Coronary artery (tissue), 2 donors: ENCODE measurements at regions not wholly inside any gene's neighbourhood (a gene's known extent, or its start where the extent isn't known, plus 50 kb on each side); places are given as distances from the start of the nearest gene placed in this dataset.
"Not testable (repeated sequence)": the region's sequence is repeated elsewhere in the genome, so short reads cannot be mapped to it uniquely, and the experiment has no call there.

ENCODE experiments used
- DNase-seq: peaks from one replicate; pipeline ENCODE4 v3.0.0-alpha.2; 2017; ENCODE audit warnings: low spot score
- H3K27ac ChIP-seq, 2 donors: fragments of 200-600 bp; sonication (generic); one replicate each; pipeline ENCODE4 v1.5.1; 2016 to 2019
- H3K4me3 ChIP-seq: fragments of 200-600 bp; sonication (generic); 2 replicates; pipeline ENCODE4 v1.5.1; 2016; ENCODE audit warnings: mild to moderate bottlenecking, moderate library complexity
- TF ChIP-seq, protein P1 (sequence below): fragments of 200-600 bp; sonication (generic); IDR thresholded peaks from one replicate; pipeline ENCODE4 v1.5.1; 2019; ENCODE audit warnings: antibody characterized with exemption

GRCh38 chr9:21533597-21533996, 51.5 kb upstream of the IFNE start:
- H3K4me3 ChIP-seq: no peak overlapping the region
- no peak for DNase-seq
- H3K27ac ChIP-seq: no peak overlapping the region
- TF ChIP-seq, protein P1, sequence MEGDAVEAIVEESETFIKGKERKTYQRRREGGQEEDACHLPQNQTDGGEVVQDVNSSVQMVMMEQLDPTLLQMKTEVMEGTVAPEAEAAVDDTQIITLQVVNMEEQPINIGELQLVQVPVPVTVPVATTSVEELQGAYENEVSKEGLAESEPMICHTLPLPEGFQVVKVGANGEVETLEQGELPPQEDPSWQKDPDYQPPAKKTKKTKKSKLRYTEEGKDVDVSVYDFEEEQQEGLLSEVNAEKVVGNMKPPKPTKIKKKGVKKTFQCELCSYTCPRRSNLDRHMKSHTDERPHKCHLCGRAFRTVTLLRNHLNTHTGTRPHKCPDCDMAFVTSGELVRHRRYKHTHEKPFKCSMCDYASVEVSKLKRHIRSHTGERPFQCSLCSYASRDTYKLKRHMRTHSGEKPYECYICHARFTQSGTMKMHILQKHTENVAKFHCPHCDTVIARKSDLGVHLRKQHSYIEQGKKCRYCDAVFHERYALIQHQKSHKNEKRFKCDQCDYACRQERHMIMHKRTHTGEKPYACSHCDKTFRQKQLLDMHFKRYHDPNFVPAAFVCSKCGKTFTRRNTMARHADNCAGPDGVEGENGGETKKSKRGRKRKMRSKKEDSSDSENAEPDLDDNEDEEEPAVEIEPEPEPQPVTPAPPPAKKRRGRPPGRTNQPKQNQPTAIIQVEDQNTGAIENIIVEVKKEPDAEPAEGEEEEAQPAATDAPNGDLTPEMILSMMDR: no peak

DNA sequence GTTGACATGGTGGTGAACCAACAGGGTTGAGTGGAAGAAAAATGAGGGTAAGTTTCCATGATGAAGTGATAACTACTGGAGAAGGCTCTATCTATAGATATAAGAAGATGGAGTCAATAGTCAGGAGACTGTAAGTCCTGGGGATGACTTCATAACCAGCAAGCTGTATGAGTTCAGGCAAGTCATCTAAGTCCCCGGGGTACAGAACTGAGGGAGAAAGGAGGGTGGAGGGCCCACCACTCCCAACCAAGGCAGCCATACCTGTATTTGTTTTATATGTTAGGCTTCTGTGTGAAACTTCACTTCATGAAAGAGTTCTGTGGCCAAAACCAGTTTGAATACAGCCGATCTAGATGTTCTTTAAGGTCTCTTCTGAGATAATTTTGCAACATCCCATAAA, 53.3 kb upstream of the IFNE start:
- TF ChIP-seq, protein P1: no peak
- Histone ChIP-seq H3K4me3 (no peak overlapping the region), H3K27ac (no peak overlapping the region)
- no peak for DNase-seq

DNA sequence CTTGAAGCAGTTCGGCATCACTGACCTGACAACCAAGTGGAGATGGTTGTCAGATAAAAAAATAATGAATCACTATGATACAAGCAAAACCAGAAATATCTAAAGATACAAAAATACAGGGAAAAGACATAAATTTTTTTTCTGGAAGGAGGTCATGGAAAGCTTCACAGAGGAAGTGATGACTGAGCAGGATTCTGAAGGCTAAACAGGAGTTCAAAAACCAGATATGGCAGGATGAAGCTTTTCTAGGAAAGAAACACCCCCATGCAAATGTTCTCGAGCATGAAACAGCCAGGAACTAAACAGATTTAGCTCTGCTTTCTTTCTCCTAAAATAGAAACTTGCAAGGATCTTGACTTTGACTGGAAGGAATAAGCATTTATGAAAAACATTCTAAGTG, 60.7 kb upstream of the IFNE start:
- Histone ChIP-seq H3K4me3 (no peak overlapping the region), H3K27ac (no peak overlapping the region)
- TF ChIP-seq, protein P1: no peak
- no peak for DNase-seq

DNA sequence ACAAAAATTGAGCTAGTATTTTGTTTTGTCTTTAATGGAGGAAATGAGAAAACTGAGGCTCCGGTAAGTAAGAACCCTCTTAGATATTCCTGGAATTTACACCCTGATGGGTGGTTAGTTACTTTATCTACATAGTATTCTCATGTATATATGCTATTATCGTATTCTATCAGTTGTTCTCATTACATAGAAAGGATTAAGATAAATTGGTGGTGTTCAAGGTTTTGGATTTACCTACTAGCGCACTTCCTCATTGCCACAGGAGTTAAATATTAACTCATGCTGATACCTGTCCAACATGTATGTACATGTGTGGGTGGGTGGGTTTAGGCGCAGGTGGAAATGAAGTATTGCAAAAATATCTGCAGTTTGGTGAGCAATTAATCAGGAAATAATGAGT, 61.1 kb upstream of the IFNE start:
- no peak for DNase-seq
- TF ChIP-seq, protein P1: no peak
- Histone ChIP-seq H3K27ac (no peak overlapping the region), H3K4me3 (no peak overlapping the region)

DNA sequence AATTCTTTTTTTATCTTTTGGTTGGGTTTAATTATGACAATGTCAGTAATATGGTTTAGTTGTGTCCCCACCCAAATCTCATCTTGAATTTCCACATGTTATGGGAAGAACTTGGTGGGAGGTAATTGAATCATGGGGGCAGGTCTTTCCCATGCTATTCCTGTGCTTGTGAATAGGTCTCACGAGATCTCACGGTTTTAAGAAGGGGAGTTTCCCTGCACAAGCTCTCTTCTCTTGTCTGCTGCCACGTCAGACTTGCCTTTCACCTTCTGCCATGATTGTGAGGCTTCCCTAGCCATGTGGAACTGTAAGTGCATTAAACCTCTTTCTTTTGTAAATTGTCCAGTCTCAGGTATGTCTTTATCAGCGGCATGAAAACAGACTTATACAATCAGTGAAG, 61.7 kb upstream of the IFNE start:
- not testable (repeated sequence) for H3K4me3 ChIP-seq, H3K27ac ChIP-seq, DNase-seq

GRCh38 chr9:21546949-21547348, 64.8 kb upstream of the IFNE start:
- TF ChIP-seq, protein P1: no peak
- no peak overlapping the region for H3K27ac ChIP-seq
- no peak overlapping the region for H3K4me3 ChIP-seq
- DNase-seq: no peak

GRCh38 chr9:21549251-21549765, 67.2 kb upstream of the IFNE start:
- Histone ChIP-seq H3K4me3 (no peak overlapping the region), H3K27ac (no peak overlapping the region)
- TF ChIP-seq, protein P1: no peak
- DNase-seq: no peak

DNA sequence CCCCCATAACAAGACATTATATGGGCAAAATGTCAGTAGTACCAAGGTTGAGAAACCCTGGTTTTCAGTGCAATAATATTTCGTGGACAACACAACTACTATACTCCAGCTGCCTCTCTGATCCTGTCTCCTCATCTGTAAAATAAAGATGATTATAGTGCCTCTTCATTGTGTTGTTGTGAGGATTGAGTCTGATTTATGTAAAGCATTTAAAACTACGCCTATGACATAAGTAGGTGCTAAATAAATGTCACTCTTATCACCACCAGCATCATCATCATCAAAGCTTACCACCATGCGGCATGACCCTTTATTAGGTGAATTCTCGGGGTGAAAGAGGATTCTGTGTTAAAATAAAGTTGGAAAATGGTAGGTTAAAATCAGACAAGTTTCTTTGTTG, 67.8 kb upstream of the IFNE start:
- TF ChIP-seq, protein P1: no peak
- no peak overlapping the region for H3K27ac ChIP-seq

More for the DNA sequence above, 67.8 kb upstream of the IFNE start:
- no peak overlapping the region for H3K4me3 ChIP-seq
- no peak for DNase-seq
